ENCODE measurements at regions not wholly inside any gene's neighbourhood (a gene's known extent, or its start where the extent isn't known, plus 50 kb on each side); places are given as distances from the start of the nearest gene placed in this dataset.

- TF ChIP-seq CTCF (IDR thresholded peaks at IDR 0.05) (no peak), POLR2A (IDR thresholded peaks at IDR 0.05) (no peak)
Observed at GRCh38 chr2:39852831-39853230, 73.8 kb upstream of the THUMPD2 start.
